Right forelimb (tissue), 1 donor: ENCODE measurements at regions not wholly inside any gene's neighbourhood (a gene's known extent, or its start where the extent isn't known, plus 50 kb on each side); places are given as distances from the start of the nearest gene placed in this dataset.

ENCODE experiments used
- DNase-seq: peaks from one replicate; pipeline ENCODE4 v3.0.0-alpha.2; 2018

DNA sequence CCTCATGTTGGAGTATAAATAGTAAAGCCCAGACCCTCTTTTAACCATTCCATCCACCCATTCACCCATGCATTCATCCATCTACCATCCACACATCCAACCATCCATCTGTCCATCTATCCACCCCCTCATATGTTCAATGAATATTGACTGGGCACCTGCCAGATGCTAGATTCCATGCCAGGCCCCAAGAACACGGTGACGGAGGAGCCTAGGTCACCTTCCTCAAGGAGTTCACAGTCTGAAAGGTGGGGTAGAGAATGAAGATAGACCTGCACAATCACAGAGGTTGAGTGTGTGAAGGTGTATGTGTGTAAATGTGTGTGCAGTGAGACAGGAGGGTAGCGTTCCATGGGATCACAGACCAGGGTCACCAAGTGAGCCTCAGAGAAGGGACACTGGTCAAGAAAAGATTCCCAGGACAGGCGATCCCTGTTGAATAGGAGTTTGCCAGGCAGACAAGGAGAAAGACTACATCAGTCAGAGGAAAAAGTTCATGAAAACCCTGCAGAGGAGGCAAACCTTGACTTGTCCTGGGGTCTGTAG lies 287.2 kb downstream of the CYP26B1 start:
- peak; percentile 7 for DNase-seq

DNA sequence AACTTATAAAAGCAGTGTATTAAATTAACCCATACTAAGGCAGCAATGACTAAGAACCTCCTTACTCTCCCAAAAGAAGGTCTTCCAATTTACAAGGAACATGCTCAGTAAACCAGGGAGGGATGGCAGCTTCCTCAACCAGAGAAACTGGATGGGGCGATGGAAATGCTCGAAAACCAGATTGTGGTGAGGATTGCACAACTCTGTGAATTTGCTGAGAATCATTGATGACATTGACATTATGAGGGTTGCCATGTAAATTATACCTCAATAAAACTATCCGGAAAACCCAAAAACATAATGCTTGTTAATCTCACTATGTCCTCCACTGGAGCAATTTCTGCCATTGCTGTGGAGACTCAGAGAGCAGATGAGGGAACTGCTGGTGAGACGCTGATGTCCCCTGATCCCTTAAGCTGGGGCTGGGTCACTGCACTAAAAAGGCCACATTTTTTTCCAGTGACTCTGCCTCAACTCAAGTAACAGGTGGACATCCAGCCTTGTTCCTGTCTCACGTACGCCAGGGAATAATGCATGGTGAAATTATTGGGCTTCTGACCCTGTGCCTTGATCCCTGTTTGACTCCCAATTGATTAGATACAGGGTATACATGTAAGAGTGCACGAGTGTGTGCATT lies 288.3 kb downstream of the CYP26B1 start:
- DNase-seq: no peak

DNA sequence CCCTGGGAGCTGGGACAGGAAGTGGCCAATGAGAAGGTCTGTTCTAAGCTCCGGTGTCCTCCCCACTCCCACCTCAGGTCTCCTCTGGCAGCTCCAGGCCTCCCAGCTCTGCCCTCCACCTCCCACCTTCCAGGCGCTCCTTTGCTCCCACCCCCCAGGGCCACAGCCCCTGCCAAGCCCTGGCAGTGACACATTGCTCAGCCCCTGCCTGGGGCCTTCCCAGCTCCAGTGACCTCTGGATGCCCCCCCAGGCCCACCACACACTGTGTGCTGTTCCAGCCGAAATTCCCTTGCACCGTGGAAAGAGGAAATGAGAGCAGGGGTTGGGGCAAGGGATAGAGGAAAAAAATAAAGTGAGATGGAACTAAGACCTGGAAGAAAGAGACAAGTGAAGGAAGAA lies 289.6 kb downstream of the CYP26B1 start:
- peak; percentile 80 for DNase-seq

DNA sequence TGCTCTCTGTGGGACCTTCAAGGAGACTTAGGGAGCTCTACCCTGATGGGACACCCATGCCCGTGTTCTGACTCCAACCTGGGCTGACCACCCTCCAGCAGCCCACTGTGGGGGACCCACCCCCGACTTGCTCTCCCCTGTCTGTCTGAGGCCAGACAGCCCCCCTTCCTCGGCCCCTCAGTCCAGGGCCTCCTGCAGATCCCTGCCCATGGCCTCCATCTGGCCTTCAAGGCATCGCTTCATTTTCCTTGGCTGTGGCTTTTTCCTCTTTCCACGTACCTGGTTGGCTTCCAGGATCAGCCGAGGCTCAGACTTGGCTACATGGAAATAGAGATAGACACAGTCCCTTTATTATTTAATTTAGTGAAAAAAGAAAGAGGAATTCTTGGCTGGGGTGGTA lies 290.0 kb downstream of the CYP26B1 start:
- DNase-seq: peak; percentile 58

DNA sequence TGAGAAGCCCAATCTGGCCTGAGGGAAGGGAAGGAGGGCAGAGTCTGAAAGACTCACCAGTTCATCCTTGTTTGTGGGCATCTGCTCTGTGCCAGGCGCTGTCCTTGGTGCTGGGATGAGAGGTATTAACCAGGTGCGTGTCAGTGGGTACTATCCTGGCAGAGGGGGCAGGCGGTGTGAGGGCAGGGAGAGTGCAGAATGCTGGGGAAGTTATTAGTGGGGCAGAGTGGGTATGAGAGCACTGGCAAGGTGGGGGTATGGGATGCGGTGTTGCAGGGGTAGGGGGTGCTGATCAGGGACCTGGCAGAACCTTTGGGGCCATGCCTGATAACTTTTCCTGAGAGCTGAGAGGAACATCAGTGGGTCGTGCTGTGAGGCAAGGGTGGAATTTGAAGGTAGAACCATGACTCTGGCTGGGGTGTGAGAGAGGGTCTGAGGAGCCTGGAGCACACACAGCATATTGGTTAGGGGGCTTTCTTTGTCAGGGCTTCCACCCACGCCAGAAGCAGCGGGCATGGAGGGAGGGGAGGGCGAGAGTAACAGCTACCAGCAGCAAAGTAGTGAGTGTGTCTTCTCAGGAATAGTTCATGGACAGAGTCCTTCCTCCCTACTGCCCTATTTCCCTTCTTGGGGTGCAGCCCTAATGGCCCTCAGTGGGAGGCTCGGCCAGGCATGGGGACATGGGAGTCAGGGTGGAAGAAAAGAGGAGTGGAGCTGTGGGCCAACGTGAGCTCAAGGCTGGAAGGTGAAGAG lies 290.7 kb downstream of the CYP26B1 start:
- peak; percentile 55 for DNase-seq

DNA sequence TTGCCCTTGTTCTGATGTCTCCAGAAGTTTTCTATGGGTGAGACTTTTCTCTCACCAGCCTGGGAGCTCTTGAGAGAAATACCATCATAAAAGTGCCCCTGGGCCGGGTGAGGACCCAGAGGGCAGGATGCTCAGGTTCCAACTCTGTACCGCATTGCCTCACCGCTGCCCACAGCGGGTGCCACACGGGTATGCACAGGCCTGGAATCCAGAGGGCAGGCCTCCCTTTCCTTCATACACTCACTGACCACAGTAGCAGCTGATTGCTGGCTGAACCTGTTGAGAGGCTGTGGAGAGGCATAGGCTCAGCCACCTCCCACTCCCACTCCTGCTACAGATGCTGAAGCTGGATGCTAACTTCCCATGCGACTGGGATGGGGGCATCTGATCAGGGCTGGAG lies 293.8 kb downstream of the CYP26B1 start:
- no peak for DNase-seq

DNA sequence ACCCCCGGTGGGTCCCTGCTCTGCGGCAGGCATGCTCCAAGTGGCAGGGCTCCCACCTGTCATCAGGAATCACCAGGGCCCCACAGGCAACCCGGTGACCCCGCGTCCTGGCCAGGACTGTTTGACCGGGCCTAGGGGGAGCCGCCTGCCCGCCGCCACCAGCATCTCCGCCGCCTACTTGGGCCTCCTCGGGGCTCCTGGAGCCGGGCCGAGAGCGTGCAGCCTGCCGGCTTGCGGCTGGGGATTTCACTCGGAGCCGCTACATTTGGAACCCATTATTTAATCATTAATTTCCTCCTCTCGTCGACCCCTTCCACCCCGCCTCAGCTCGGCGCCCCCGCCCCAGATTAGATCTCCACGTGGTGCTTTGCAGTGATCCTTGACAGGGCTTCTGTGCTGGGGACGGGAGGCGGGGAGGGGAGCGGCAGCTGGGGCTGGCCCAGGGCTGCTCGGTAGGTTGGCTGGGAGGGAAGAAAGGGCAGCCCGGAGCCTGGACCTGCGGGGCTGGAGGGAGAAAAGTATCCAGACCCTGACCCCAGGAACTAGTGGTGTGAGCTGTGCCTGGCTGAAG lies 295.4 kb downstream of the CYP26B1 start:
- peak; percentile 85 for DNase-seq

DNA sequence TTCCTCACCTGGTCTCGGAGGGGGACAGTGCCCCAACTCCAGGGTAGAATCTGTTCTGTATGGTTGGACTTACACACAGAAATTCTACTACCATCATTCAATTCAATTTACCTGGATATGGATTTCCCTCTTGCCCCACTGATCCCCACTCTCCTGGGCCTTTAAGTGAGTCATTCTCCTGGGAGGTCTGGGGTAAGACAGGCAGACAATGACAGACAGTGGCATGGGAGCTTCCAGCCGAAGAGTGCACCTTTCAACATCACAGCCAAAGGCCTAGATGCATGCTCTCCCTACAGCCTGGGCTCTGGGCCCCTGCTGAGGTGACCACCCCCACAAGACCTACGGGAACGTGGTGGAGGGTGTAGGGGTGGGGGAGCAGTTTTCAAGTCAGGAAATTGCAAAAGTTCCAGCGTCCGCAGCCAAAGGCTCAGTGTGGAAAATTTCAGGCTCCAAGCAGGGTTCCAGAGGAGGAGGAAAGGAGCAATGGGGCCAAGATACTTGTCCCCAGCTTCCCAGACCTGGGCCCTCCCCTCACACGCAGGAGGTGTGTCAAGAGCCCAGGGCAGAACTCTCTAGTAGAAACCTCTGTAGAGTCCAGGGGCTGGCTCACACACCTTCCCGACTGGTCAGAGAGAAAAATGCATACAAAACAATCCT lies 296.4 kb downstream of the CYP26B1 start:
- DNase-seq: peak; percentile 63

DNA sequence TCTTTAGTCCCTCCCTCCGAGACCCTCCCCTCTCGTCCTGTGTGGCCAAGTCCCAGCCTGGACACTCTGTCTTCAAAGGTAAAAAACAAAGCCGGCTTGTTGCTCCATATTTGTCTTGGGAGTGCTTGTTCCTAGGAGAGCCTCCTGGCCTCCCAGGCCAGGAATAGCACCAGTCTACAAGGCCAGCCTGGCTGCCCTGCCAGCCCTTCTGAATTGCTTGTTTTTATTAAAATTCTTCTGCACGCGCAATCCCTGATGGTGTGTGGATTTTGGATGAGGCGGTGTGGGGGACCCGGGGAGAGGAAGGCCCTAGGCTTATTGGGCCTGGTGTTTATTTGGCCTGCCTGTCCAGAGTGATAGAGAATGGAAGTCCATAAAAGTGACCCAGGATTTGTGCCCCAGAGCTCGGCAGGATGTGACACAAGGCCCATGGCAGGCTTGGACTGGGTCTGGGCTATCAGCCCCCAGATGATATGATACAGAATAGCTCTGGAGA lies 297.3 kb downstream of the CYP26B1 start:
- no peak for DNase-seq

DNA sequence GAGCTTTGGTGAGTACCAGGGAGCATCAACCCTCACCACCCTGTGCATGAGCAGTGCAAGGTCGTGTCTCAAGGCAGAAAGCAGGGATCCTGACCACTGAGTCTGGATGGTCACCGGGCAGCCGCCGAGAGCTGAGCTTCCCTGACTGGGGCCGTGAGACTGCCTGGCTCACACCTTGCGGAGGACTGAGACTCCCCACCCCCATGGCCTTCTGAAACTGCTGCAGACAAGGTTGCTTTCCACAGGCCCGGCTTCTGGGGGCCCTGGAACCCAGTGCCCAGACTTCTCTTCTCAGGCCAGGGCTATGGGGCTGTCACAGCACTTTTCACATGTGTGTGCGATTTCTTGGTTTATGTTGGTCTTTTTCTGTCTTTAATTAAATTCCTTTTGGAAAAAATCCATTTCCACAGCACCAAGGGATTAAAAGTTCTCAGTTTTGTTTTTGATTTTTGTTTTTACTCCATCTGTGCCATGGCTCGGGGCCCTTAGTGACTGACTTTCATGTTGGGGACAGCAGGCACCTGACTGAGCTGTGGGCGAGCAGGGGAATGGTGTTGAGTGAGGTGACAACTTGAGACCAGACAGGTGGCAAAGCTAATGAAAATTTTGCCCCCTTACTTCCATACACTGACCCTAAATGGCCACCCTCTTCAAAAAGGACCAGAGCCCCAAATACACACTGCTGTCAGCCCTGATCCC lies 297.9 kb downstream of the CYP26B1 start:
- DNase-seq: no peak

DNA sequence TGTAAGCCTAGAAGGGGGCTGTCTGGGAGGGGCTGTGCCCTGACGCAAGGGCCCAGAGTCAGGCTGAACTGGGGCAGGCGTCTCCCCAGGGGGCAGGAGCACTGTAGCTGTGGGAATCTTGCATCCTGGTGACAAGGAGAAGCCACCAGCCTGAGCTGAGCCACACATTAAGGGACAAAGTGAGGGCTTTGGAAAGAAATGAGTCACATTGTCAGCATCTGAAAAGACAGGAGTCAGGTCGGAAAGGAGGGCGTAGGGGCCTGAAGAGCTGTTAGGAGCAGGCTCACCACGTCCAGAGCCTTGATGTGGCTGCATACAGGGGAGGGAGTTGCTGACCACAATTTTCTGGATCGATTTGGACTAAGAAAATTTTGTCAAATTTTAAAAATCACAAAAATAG lies 298.6 kb downstream of the CYP26B1 start:
- no peak for DNase-seq

DNA sequence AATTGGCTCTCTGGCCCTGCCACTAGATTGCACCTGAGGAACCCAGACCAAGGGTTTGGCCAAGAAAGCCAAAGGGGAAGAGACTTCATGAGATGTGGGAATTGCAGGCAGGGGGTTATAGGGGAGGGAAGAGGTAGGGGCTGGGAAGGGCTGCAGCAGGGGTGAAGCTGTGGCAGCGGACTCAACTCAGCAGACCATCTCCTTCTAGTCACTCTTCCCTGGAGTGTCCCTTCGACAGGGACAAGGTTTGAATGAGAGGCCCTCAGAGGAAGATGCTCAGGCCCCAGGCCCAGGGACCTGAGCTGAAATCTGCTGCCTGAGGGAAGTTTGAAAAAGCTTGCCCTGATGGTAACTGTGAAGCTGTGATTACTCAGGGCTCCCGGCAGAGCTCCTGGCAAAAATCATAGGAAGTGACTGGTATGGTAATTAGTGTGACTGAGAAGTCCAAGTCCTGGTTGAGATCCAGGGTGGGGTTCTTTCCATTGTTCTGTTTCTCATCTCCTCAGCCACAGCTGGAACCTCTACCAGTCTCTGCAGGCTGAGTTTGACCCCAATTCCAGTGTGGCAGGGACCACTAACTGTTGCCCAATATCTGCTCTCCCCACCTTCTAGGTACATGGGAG lies 300.9 kb downstream of the CYP26B1 start:
- DNase-seq: no peak

DNA sequence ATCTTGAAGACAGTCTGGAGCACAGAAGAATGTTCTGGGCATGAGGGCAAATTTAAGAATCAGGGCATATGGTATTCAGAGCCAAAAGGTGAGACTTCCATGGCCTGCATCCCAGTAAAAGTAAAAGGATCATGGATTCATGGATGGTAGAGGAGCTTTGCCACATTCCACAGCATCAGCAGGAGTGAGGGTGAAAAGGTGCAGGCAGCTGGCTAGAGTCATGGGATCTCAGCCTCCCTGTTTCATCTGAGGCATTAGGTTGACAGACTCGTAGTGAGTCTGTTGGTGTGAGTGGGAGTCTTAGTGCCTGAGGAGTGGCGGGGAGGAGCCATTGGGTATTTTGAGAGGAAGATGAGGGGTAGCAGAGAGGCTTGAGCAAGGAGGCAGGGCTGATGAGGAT lies 301.6 kb downstream of the CYP26B1 start:
- no peak for DNase-seq

DNA sequence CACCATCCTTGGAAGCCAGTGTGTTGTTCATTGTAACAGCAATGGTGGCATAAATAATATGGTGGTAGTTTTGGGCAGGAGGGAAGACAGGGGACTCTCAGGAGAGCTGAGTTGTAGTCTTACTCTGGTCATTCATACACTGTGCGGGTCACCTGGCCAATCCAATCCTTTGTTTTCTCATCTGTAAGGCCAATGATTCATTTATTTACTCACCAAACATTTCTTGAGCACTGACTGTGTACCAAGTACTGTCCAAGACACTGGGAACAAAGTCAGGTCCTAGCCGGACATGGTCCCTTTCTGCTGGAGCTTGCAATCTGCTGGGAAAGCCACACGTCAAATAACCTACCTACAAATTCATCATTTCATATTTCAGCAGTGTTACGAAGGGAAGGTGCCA lies 302.7 kb downstream of the CYP26B1 start:
- no peak for DNase-seq

DNA sequence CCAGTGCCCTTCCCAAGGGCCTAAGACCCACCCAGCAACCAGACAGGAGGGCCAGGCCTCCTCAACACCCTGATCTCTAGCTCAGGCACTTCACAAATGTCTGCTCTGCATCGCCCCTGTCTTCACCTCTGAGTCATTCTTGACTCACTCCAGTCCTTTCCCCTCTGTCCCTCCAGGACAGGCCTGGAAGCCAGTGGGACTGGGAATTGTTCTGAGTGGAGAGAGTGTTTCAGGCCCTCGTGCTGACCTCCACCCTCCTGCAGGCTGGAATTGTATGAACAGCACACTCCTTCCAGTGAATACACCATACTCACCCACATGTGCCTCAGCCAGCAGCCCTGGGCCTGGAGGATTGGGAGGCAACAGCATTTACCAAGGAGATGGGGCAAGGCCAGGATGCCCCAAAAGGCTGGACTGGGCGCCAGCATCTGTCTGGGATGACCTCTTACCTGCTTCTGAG lies 304.2 kb downstream of the CYP26B1 start:
- DNase-seq: no peak

DNA sequence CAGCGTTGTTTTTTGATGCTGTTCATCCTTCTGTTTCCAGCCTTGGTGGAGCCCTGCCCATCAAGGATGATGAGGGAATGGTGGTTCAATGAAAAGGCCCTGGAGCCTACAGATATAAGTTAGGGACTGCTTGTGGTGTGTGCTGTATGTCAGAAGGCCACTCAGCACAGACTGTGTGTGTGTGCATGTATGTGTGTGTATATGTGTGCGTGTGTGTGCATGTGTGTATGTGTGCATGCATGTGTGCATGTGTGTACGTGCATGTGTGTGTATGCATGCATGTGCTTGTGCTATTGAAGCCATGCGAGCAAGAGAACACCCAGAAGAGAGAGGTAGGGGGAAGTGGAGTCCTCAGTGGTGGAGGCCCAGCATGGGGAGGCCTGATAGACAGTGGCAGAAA lies 304.9 kb downstream of the CYP26B1 start:
- DNase-seq: no peak

DNA sequence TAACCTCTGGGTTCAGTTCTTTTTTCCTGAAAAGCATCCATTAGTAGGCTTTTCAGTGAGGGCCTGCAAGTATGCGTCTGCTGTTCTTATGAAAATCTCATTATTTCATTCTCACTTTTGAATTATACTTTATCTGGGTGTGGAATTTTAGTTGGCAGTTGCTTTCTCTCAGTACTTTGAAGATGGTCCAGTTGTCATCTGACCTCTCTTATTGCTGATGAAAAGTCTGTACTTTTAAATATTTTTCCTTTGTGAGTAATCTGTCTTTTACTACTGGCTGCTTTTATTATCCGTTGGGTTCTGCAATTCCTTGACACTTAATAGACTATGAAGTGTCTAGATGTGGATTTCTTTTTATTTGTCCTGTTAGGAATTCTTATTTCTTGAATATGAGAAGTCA lies 307.8 kb downstream of the CYP26B1 start:
- no peak for DNase-seq

DNA sequence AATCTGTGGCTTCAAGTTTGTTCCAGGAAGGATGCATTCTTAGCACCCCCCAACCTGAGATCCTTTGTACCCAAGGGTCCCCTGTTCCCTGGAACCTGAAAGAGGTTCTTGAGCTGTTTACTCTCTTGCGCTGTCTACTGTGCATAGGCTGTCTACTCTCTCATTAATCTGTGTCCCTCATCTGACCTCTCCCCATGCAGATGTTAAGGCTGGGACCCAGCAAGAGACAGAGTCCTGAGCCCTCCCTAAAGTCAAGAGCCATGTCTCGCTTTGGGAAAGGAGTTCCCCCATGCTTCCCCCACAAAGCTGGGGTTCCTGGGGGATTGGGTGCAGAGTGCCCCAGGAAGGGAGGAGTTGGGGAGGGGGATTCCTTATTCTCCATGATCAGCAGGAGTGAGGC lies 312.9 kb downstream of the CYP26B1 start:
- no peak for DNase-seq

DNA sequence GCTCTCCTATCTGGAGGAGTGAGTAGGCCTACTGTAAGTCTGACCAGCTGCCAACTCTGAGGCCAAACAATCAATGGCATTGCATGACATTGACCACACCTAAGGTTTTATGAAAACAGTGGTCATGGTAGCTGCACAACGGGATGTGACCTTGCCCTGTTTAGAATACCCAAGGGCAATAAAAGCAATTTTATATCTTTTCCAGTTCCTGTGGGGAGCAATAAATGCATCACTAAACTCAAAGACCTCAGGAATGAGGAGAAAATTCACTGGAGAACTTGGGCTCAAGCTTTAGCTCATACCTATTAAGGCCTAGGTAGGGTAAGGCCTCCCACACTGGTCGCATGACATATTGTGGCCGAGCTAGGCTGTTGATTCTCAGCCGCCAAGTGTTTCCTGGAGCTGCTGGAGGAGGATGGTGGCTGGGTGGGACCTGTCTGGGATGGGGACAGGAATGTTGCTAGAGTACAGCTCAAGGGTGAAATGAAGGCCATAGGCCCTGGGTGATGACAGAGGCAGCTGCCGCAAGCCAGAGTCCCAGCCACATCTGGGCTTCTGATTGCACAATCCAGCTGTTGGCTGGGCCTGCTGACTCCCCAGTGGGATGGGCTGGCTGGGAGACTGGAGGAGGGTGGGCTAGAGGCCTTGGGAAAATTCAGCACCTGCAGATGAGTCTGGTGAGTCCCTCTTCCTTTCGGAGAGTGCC lies 313.7 kb downstream of the CYP26B1 start:
- DNase-seq: peak; percentile 78

DNA sequence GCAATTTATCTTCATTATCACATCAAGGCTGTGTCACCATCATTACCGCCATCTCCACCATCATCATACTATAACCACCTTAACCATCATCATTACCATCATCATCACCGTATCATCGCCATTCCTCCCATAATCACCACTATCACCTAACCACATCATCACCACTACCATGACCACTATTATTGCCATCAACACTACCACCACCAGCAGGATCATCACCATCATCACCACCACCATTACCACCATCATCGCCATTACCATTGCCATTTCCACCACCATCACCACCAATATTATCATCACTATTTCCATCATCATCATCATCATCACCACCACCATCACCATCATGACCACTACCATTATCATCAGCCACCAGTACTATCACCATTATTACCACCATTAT lies 314.4 kb downstream of the CYP26B1 start:
- DNase-seq: no peak

DNA sequence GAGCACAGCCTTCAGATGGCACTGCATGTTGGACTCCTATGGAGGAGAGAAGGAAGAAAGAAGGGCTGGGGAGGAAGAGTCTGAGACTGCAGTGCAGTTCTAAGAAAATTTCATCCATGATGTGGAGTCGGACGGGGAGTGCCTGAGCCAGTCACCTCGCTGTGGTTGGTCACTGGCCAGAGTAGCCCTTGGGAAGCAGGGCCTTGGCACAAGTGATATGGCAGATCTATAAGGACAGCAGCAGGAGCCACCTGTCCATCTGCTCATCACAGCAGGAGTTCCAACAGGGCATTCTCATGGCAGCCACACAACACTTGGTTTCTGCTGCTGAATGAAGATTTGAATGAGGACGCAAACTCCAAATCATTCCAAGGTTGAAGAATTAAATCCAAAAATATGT lies 314.8 kb downstream of the CYP26B1 start:
- DNase-seq: no peak

DNA sequence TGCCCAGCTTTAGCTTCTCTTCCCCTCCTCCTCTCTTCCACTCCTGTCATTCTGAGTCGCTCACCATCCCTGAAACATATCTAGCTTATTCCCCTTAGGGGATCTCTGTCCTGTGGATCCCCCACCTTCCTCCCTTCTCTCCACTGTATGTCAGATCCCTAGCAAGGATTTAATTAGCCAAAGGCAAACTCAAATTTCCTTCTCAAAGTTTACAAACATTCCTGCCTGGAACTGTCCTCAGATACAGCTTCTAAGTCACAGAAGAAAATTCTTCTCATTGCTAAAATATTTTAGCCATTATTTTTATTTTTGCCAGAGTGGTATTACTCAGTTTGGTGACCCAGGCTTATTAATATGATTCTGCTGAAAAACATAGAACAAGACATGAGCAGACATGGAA lies 315.3 kb downstream of the CYP26B1 start:
- DNase-seq: no peak
